ENCODE measurements at regions not wholly inside any gene's neighbourhood (a gene's known extent, or its start where the extent isn't known, plus 50 kb on each side); places are given as distances from the start of the nearest gene placed in this dataset.

GRCh38 chr15:81589671-81590070, 215.7 kb upstream of the TMC3 start:
- no peaks in the 10 kb centered on the region for H3K4me1 ChIP-seq (ENCODE audit: control insufficient read depth, insufficient read depth, low read length)
- WGBS (ENCODE audit: insufficient coverage), result 100% methylated on average over 1 of the region's 4 CpGs
- H3K36me3 ChIP-seq (ENCODE audit: control insufficient read depth, insufficient read depth, low read length), result no peaks in the 10 kb centered on the region
- no peak overlapping the region for H3K4me3 ChIP-seq (ENCODE audit: low read depth, low read length)
- H3K27ac ChIP-seq (ENCODE audit: low read depth, low read length), result no peak overlapping the region
- no peaks in the 10 kb centered on the region for H3K9me3 ChIP-seq (ENCODE audit: control insufficient read depth, insufficient read depth, low read length)
- H3K27me3 ChIP-seq (ENCODE audit: control insufficient read depth, insufficient read depth, low read length), result no peaks in the 10 kb centered on the region
- DNase-seq (ENCODE audit: low read depth in 4 of 6, low spot score in 6 of 6), result no peak

GRCh38 chr15:81575436-81576123, 201.6 kb upstream of the TMC3 start:
- H3K27ac ChIP-seq (ENCODE audit: low read depth, low read length), result no peak overlapping the region
- peak in 5 of 6 donors; percentile 6 to 87 (median 26) for DNase-seq (ENCODE audit: low read depth in 4 of 6, low spot score in 6 of 6)
- H3K4me1 ChIP-seq (ENCODE audit: control insufficient read depth, insufficient read depth, low read length), result no peaks in the 10 kb centered on the region
- H3K27me3 ChIP-seq (ENCODE audit: control insufficient read depth, insufficient read depth, low read length), result no peaks in the 10 kb centered on the region
- no peaks in the 10 kb centered on the region for H3K36me3 ChIP-seq (ENCODE audit: control insufficient read depth, insufficient read depth, low read length)
- 39% methylated on average over 6 of the region's 7 CpGs for WGBS (ENCODE audit: insufficient coverage)
- H3K9me3 ChIP-seq (ENCODE audit: control insufficient read depth, insufficient read depth, low read length), result peaks cover under 1% of the 10 kb centered on the region
- H3K4me3 ChIP-seq (ENCODE audit: low read depth, low read length), result no peak overlapping the region

- Histone ChIP-seq H3K9me3 (ENCODE audit: control insufficient read depth, insufficient read depth, low read length) (no peaks in the 10 kb centered on the region), H3K27me3 (ENCODE audit: control insufficient read depth, insufficient read depth, low read length) (no peaks in the 10 kb centered on the region), H3K4me3 (ENCODE audit: low read depth, low read length) (no peak overlapping the region), H3K4me1 (ENCODE audit: control insufficient read depth, insufficient read depth, low read length) (no peaks in the 10 kb centered on the region), H3K36me3 (ENCODE audit: control insufficient read depth, insufficient read depth, low read length) (no peaks in the 10 kb centered on the region), H3K27ac (ENCODE audit: low read depth, low read length) (no peak overlapping the region)
- DNase-seq (ENCODE audit: low read depth in 4 of 6, low spot score in 6 of 6), result no peak
- WGBS (ENCODE audit: insufficient coverage), result 89% methylated on average over 5 of the region's 9 CpGs
Observed at GRCh38 chr15:81573098-81573746, 199.2 kb upstream of the TMC3 start.

GRCh38 chr15:81572190-81572589, 198.2 kb upstream of the TMC3 start:
- H3K27me3 ChIP-seq (ENCODE audit: control insufficient read depth, insufficient read depth, low read length), result no peaks in the 10 kb centered on the region
- H3K27ac ChIP-seq (ENCODE audit: low read depth, low read length), result no peak overlapping the region
- H3K9me3 ChIP-seq (ENCODE audit: control insufficient read depth, insufficient read depth, low read length), result no peaks in the 10 kb centered on the region
- no peaks in the 10 kb centered on the region for H3K36me3 ChIP-seq (ENCODE audit: control insufficient read depth, insufficient read depth, low read length)
- H3K4me1 ChIP-seq (ENCODE audit: control insufficient read depth, insufficient read depth, low read length), result no peaks in the 10 kb centered on the region
- DNase-seq (ENCODE audit: low read depth in 4 of 6, low spot score in 6 of 6), result no peak
- no peak overlapping the region for H3K4me3 ChIP-seq (ENCODE audit: low read depth, low read length)

GRCh38 chr15:81569286-81570080, 195.5 kb upstream of the TMC3 start:
- Histone ChIP-seq H3K36me3 (ENCODE audit: control insufficient read depth, insufficient read depth, low read length) (no peaks in the 10 kb centered on the region), H3K9me3 (ENCODE audit: control insufficient read depth, insufficient read depth, low read length) (no peaks in the 10 kb centered on the region), H3K4me3 (ENCODE audit: low read depth, low read length) (no peak overlapping the region), H3K27ac (ENCODE audit: low read depth, low read length) (no peak overlapping the region), H3K27me3 (ENCODE audit: control insufficient read depth, insufficient read depth, low read length) (no peaks in the 10 kb centered on the region), H3K4me1 (ENCODE audit: control insufficient read depth, insufficient read depth, low read length) (no peaks in the 10 kb centered on the region)
- DNase-seq (ENCODE audit: low read depth in 4 of 6, low spot score in 6 of 6), result peak in 2 of 6 donors; percentile 38 to 71
- no CpG with 5 or more reads among the region's 4 CpGs for WGBS (ENCODE audit: insufficient coverage)

- H3K9me3 ChIP-seq (ENCODE audit: control insufficient read depth, insufficient read depth, low read length), result no peaks in the 10 kb centered on the region
- H3K27ac ChIP-seq (ENCODE audit: low read depth, low read length), result no peak overlapping the region
- no peak overlapping the region for H3K4me3 ChIP-seq (ENCODE audit: low read depth, low read length)
- H3K4me1 ChIP-seq (ENCODE audit: control insufficient read depth, insufficient read depth, low read length), result no peaks in the 10 kb centered on the region
- no peak for DNase-seq (ENCODE audit: low read depth in 4 of 6, low spot score in 6 of 6)
- 69% methylated on average over 4 of the region's 4 CpGs for WGBS (ENCODE audit: insufficient coverage)
- no peaks in the 10 kb centered on the region for H3K27me3 ChIP-seq (ENCODE audit: control insufficient read depth, insufficient read depth, low read length)
- H3K36me3 ChIP-seq (ENCODE audit: control insufficient read depth, insufficient read depth, low read length), result no peaks in the 10 kb centered on the region
Observed at GRCh38 chr15:81567924-81568323, 193.9 kb upstream of the TMC3 start.

DNA sequence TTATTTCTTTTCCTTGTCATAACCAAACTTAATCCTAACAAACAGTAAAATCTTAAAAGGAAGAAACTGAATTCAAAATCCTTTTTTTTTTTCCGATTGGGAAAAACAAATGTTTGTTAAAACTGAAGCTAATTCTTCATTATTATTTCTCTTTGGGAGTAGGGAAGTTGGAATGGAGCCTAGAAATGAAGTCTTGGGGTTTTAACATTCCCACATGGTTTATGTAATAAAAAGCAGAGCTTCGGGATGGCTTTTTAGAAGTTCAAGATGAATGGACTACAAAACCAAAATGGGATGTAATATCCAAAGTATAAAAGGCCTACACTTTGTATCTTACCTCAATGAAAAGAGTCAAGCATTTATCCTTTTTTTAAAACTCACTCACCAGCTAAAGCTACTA, 189.0 kb upstream of the TMC3 start:
- H3K36me3 ChIP-seq (ENCODE audit: control insufficient read depth, insufficient read depth, low read length), result no peaks in the 10 kb centered on the region
- no peak overlapping the region for H3K4me3 ChIP-seq (ENCODE audit: low read depth, low read length)
- no peaks in the 10 kb centered on the region for H3K4me1 ChIP-seq (ENCODE audit: control insufficient read depth, insufficient read depth, low read length)
- no peak overlapping the region for H3K27ac ChIP-seq (ENCODE audit: low read depth, low read length)
- no CpG with 5 or more reads among the region's 2 CpGs for WGBS (ENCODE audit: insufficient coverage)
- H3K9me3 ChIP-seq (ENCODE audit: control insufficient read depth, insufficient read depth, low read length), result no peaks in the 10 kb centered on the region
- H3K27me3 ChIP-seq (ENCODE audit: control insufficient read depth, insufficient read depth, low read length), result no peaks in the 10 kb centered on the region
- DNase-seq (ENCODE audit: low read depth in 4 of 6, low spot score in 6 of 6), result peak in 1 of 6 donors; percentile 5

- Histone ChIP-seq H3K4me3 (ENCODE audit: low read depth, low read length) (no peak overlapping the region), H3K27me3 (ENCODE audit: control insufficient read depth, insufficient read depth, low read length) (no peaks in the 10 kb centered on the region)
- WGBS (ENCODE audit: insufficient coverage), result no CpG with 5 or more reads among the region's 1 CpG
Observed at GRCh38 chr15:81560405-81560804, 186.4 kb upstream of the TMC3 start.

GRCh38 chr15:81558056-81558455, 184.0 kb upstream of the TMC3 start:
- no peak for DNase-seq (ENCODE audit: low read depth in 4 of 6, low spot score in 6 of 6)
- Histone ChIP-seq H3K27ac (ENCODE audit: low read depth, low read length) (no peak overlapping the region), H3K4me1 (ENCODE audit: control insufficient read depth, insufficient read depth, low read length) (no peaks in the 10 kb centered on the region), H3K4me3 (ENCODE audit: low read depth, low read length) (no peak overlapping the region), H3K36me3 (ENCODE audit: control insufficient read depth, insufficient read depth, low read length) (no peaks in the 10 kb centered on the region), H3K9me3 (ENCODE audit: control insufficient read depth, insufficient read depth, low read length) (no peaks in the 10 kb centered on the region), H3K27me3 (ENCODE audit: control insufficient read depth, insufficient read depth, low read length) (no peaks in the 10 kb centered on the region)
- no CpG with 5 or more reads among the region's 2 CpGs for WGBS (ENCODE audit: insufficient coverage)

More at GRCh38 chr15:81560405-81560804, 186.4 kb upstream of the TMC3 start:
- H3K9me3 ChIP-seq (ENCODE audit: control insufficient read depth, insufficient read depth, low read length), result no peaks in the 10 kb centered on the region
- no peaks in the 10 kb centered on the region for H3K36me3 ChIP-seq (ENCODE audit: control insufficient read depth, insufficient read depth, low read length)
- H3K27ac ChIP-seq (ENCODE audit: low read depth, low read length), result no peak overlapping the region
- no peak for DNase-seq (ENCODE audit: low read depth in 4 of 6, low spot score in 6 of 6)
- H3K4me1 ChIP-seq (ENCODE audit: control insufficient read depth, insufficient read depth, low read length), result no peaks in the 10 kb centered on the region
